Mammary epithelial cell (primary cell): ENCODE measurements at regions not wholly inside any gene's neighbourhood (a gene's known extent, or its start where the extent isn't known, plus 50 kb on each side); places are given as distances from the start of the nearest gene placed in this dataset.
"Not testable (repeated sequence)": the region's sequence is repeated elsewhere in the genome, so short reads cannot be mapped to it uniquely, and the experiment has no call there.

Experiments used
- CTCF ChIP-seq, 2 donors: IDR thresholded peaks in 1 of 2; conservative IDR thresholded peaks in 1 of 2; 2 replicates each; pipeline ENCODE4 v1.5.1; 2011 to 2012; ENCODE audit warnings: inconsistent platforms in 2 of 2, low read length in 2 of 2, mild to moderate bottlenecking in 2 of 2, control low read depth in 1 of 2, low read depth in 1 of 2; ENCODE audit not compliant: insufficient read depth in 1 of 2; ENCODE audit errors: extremely low read depth in 1 of 2
- EZH2 ChIP-seq: IDR thresholded peaks from 2 replicates; pipeline ENCODE4 v1.6.1; 2012; ENCODE audit warnings: low read length, inconsistent platforms, borderline replicate concordance

GRCh38 chr14:38600572-38600971 is 344.7 kb upstream of the CLEC14A start:
- TF ChIP-seq CTCF (conservative IDR thresholded peaks at IDR 0.05 in 1 of 2, IDR thresholded peaks at IDR 0.05 in 1 of 2; ENCODE audit: extremely low read depth in 1 of 2, insufficient read depth in 1 of 2, low read depth in 1 of 2, low read length in 2 of 2); EZH2: not testable (repeated sequence)
